BLaER1 treated with 17β-estradiol and CSF1 and Interleukin-3, amounts not matched to agents 10 nM and 100 nM (cell line): ENCODE measurements at regions not wholly inside any gene's neighbourhood (a gene's known extent, or its start where the extent isn't known, plus 50 kb on each side); places are given as distances from the start of the nearest gene placed in this dataset.
A peak's percentile ranks its signal among the peaks of the same experiment; 100 is the strongest.
"Not testable (repeated sequence)": the region's sequence is repeated elsewhere in the genome, so short reads cannot be mapped to it uniquely, and the experiment has no call there.

Source experiments
- H3K27ac ChIP-seq, 11 experiments: shearing (Covaris generic); formaldehyde crosslinking; 2 replicates each; pipeline ENCODE4 v1.8.1; 2022
- H3K27me3 ChIP-seq, 11 experiments: shearing (Covaris generic); formaldehyde crosslinking; 2 replicates each; pipeline ENCODE4 v1.8.1; 2022
- H3K36me3 ChIP-seq, 11 experiments: shearing (Covaris generic); formaldehyde crosslinking; 2 replicates each; pipeline ENCODE4 v1.8.1; 2022
- H3K4me1 ChIP-seq, 10 experiments: shearing (Covaris generic); formaldehyde crosslinking; 2 replicates each; pipeline ENCODE4 v1.8.1; 2022
- H3K4me2 ChIP-seq, 11 experiments: shearing (Covaris generic); formaldehyde crosslinking; 2 replicates each; pipeline ENCODE4 v1.8.1; 2022
- H3K4me3 ChIP-seq, 10 experiments: shearing (Covaris generic); formaldehyde crosslinking; 2 replicates each; pipeline ENCODE4 v1.8.1; 2022
- H3K9ac ChIP-seq, 11 experiments: shearing (Covaris generic); formaldehyde crosslinking; 2 replicates each; pipeline ENCODE4 v1.8.1; 2022
- H3K9me3 ChIP-seq, 11 experiments: shearing (Covaris generic); formaldehyde crosslinking; replicated peaks in 1 of 11; 2 replicates each; pipeline ENCODE4 v1.8.1; 2022
- H4K20me1 ChIP-seq, 11 experiments: shearing (Covaris generic); formaldehyde crosslinking; 2 replicates each; pipeline ENCODE4 v1.8.1; 2022
- Cebpa-rat ChIP-seq, 11 experiments: shearing (Covaris generic); IDR thresholded peaks; 2 replicates each; pipeline ENCODE4 v1.8.1; 2022

GRCh38 chr13:90498816-90499215 lies 848.7 kb upstream of the MIR17HG start:
- peaks cover 0 to 12% (median 7%) of the 10 kb centered on the region in 11 experiments; a peak in 15 of 22 replicates for H3K9me3 ChIP-seq
- peaks cover 0 to under 1% (median 0%) of the 10 kb centered on the region in 10 experiments; a peak in 2 of 20 replicates for H3K4me1 ChIP-seq
- H4K20me1 ChIP-seq = no peaks in the 10 kb centered on the region
- H3K9ac ChIP-seq = no peak overlapping the region
- H3K27ac ChIP-seq = no peak overlapping the region
- H3K27me3 ChIP-seq = no peaks in the 10 kb centered on the region
- H3K4me2 ChIP-seq = no peak overlapping the region
- TF ChIP-seq Cebpa-rat (IDR thresholded peaks at IDR 0.05) = no peak
- H3K4me3 ChIP-seq = no peak overlapping the region
- no peaks in the 10 kb centered on the region for H3K36me3 ChIP-seq

- Histone ChIP-seq H3K4me2 (no peak overlapping the region), H3K9ac (no peak overlapping the region), H3K36me3 (no peaks in the 10 kb centered on the region), H4K20me1 (no peaks in the 10 kb centered on the region), H3K4me3 (no peak overlapping the region), H3K4me1 (no peaks in the 10 kb centered on the region), H3K27ac (no peak overlapping the region), H3K9me3 (no peaks in the 10 kb centered on the region), H3K27me3 (no peaks in the 10 kb centered on the region)
- no peak for TF ChIP-seq Cebpa-rat (IDR thresholded peaks at IDR 0.05)
Observed at GRCh38 chr13:90500569-90500968, 846.9 kb upstream of the MIR17HG start.

DNA sequence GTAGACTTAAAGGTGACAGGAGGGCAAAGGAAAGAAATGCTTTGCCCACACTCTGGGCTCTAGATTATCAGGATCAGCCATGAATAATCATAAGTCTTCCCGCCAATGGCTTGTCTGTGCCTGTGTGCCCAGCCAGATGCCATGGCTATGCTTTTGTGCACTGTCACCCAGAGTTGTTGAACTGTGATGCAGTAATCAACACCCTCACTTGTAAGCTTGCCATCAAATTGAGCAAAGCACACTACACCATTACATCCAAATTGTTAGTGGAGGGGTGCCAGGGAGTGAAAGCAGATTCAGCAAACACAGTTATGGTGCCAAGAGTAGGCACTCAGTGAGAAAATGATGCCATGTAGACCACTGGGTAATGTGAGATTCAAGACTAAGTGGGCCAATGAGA lies 845.3 kb upstream of the MIR17HG start:
- Histone ChIP-seq H4K20me1 (no peaks in the 10 kb centered on the region), H3K27me3 (no peaks in the 10 kb centered on the region)

GRCh38 chr13:90502762-90503161 lies 844.7 kb upstream of the MIR17HG start:
- H3K4me3 ChIP-seq = no peak overlapping the region
- TF ChIP-seq Cebpa-rat (IDR thresholded peaks at IDR 0.05) = no peak
- H4K20me1 ChIP-seq = no peaks in the 10 kb centered on the region
- H3K9me3 ChIP-seq = no peaks in the 10 kb centered on the region
- no peaks in the 10 kb centered on the region for H3K4me1 ChIP-seq
- H3K27me3 ChIP-seq = no peaks in the 10 kb centered on the region
- no peak overlapping the region for H3K4me2 ChIP-seq
- no peak overlapping the region for H3K27ac ChIP-seq
- H3K36me3 ChIP-seq = no peaks in the 10 kb centered on the region
- H3K9ac ChIP-seq = no peak overlapping the region

More for the DNA sequence above, 845.3 kb upstream of the MIR17HG start:
- Histone ChIP-seq H3K9ac (no peak overlapping the region), H3K9me3 (no peaks in the 10 kb centered on the region), H3K4me3 (no peak overlapping the region), H3K27ac (no peak overlapping the region), H3K4me1 (no peaks in the 10 kb centered on the region), H3K36me3 (no peaks in the 10 kb centered on the region), H3K4me2 (no peak overlapping the region)
- TF ChIP-seq Cebpa-rat (IDR thresholded peaks at IDR 0.05) = no peak

GRCh38 chr13:90510319-90510718 lies 837.2 kb upstream of the MIR17HG start:
- no peak overlapping the region for H3K4me2 ChIP-seq
- no peaks in the 10 kb centered on the region for H4K20me1 ChIP-seq
- no peak overlapping the region for H3K9ac ChIP-seq
- no peaks in the 10 kb centered on the region for H3K27me3 ChIP-seq
- H3K4me3 ChIP-seq = no peak overlapping the region
- H3K36me3 ChIP-seq = no peaks in the 10 kb centered on the region
- no peak overlapping the region for H3K27ac ChIP-seq
- H3K9me3 ChIP-seq = no peaks in the 10 kb centered on the region
- H3K4me1 ChIP-seq = no peaks in the 10 kb centered on the region
- TF ChIP-seq Cebpa-rat (IDR thresholded peaks at IDR 0.05) = no peak

GRCh38 chr13:90511903-90512302 lies 835.6 kb upstream of the MIR17HG start:
- no peak overlapping the region for H3K9ac ChIP-seq
- H3K4me2 ChIP-seq = no peak overlapping the region
- TF ChIP-seq Cebpa-rat (IDR thresholded peaks at IDR 0.05) = no peak
- no peaks in the 10 kb centered on the region for H3K36me3 ChIP-seq
- no peaks in the 10 kb centered on the region for H3K4me1 ChIP-seq
- no peaks in the 10 kb centered on the region for H3K9me3 ChIP-seq
- no peaks in the 10 kb centered on the region for H4K20me1 ChIP-seq
- H3K27ac ChIP-seq = no peak overlapping the region
- H3K4me3 ChIP-seq = no peak overlapping the region
- H3K27me3 ChIP-seq = no peaks in the 10 kb centered on the region

DNA sequence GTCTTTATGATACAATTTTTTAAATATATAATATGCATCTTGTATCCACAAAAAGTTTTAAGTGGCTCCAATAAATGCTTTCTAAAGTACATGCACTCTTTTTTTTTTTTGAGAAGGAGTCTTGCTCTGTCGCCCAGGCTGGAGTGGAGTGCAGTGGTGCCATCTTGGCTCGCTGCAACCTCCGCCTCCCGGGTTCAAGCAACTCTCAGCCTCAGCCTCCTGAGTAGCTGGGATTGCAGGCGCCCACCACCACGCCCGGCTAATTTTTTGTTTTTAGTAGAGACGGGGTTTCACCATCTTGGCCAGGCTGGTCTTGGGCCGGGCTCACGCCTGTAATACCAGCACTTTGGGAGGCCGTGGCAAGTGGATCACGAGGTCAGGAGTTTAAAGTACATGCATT lies 832.8 kb upstream of the MIR17HG start:
- not testable (repeated sequence) for H3K4me2 ChIP-seq, H3K9ac ChIP-seq, H3K4me3 ChIP-seq, H3K36me3 ChIP-seq, H3K9me3 ChIP-seq, H3K27me3 ChIP-seq, H3K27ac ChIP-seq, H4K20me1 ChIP-seq
- peaks cover 0 to 10% (median 0%) of the 10 kb centered on the region in 10 experiments; a peak in 4 of 20 replicates for H3K4me1 ChIP-seq

- Histone ChIP-seq H3K27ac (no peak overlapping the region), H3K4me3 (no peak overlapping the region), H3K27me3 (no peaks in the 10 kb centered on the region), H3K36me3 (no peaks in the 10 kb centered on the region), H3K4me2 (peak overlapping the region in 1 of 11 experiments; percentile 10; a peak in 1 of 22 replicates), H3K9ac (no peak overlapping the region), H3K4me1 (peaks cover 0 to 10% (median 0%) of the 10 kb centered on the region in 10 experiments; a peak in 4 of 20 replicates), H3K9me3 (peaks cover 25 to 41% (median 33%) of the 10 kb centered on the region in 11 experiments), H4K20me1 (no peaks in the 10 kb centered on the region)
- no peak for TF ChIP-seq Cebpa-rat (IDR thresholded peaks at IDR 0.05)
Observed at GRCh38 chr13:90518417-90518816, 829.1 kb upstream of the MIR17HG start.

DNA sequence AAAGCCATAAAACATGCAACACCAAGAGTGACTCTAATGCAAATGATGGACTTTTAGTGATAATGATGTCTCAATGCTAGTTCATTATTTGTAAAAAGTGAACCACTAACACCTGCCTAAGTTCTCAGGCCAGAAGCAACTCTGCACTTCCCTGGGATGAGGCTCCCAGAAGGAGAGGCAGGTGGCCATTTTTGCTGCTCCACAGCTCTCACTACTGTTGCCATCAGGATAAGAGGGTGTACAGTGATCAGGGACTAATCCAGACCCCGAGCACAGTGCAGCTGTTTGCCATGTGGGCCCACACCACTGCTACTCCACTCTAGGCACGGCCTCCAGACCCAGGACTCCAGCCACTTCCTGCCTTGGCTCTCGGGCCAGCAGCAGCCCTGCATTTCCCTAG lies 828.3 kb upstream of the MIR17HG start:
- H3K27ac ChIP-seq = no peak overlapping the region
- no peak for TF ChIP-seq Cebpa-rat (IDR thresholded peaks at IDR 0.05)
- peaks cover 25 to 41% (median 33%) of the 10 kb centered on the region in 11 experiments for H3K9me3 ChIP-seq

GRCh38 chr13:90526711-90527110 lies 820.8 kb upstream of the MIR17HG start:
- no peak for TF ChIP-seq Cebpa-rat (IDR thresholded peaks at IDR 0.05)
- peaks cover 4 to 18% (median 12%) of the 10 kb centered on the region in 11 experiments for H3K9me3 ChIP-seq
- no peaks in the 10 kb centered on the region for H3K27me3 ChIP-seq
- H3K36me3 ChIP-seq = no peaks in the 10 kb centered on the region
- no peak overlapping the region for H3K9ac ChIP-seq
- H3K4me2 ChIP-seq = peak overlapping the region; percentile 25 to 64 (median 52); a peak in 18 of 22 replicates
- H3K27ac ChIP-seq = no peak overlapping the region
- no peaks in the 10 kb centered on the region for H4K20me1 ChIP-seq
- peaks cover 7 to 14% (median 11%) of the 10 kb centered on the region in 10 experiments; a peak in 19 of 20 replicates for H3K4me1 ChIP-seq
- H3K4me3 ChIP-seq = no peak overlapping the region

More for the DNA sequence above, 828.3 kb upstream of the MIR17HG start:
- H3K4me3 ChIP-seq = no peak overlapping the region
- H3K36me3 ChIP-seq = no peaks in the 10 kb centered on the region
- H3K4me1 ChIP-seq = peaks cover 0 to 10% (median 0%) of the 10 kb centered on the region in 10 experiments; a peak in 4 of 20 replicates
- no peak overlapping the region for H3K4me2 ChIP-seq
- no peaks in the 10 kb centered on the region for H3K27me3 ChIP-seq
- H3K9ac ChIP-seq = no peak overlapping the region
- H4K20me1 ChIP-seq = no peaks in the 10 kb centered on the region
